ENCODE measurements at regions not wholly inside any gene's neighbourhood (a gene's known extent, or its start where the extent isn't known, plus 50 kb on each side); places are given as distances from the start of the nearest gene placed in this dataset.

GRCh38 chr21:19018529-19018928, 614.9 kb upstream of the TMPRSS15 start:
- no peaks in the 10 kb centered on the region for H3K27me3 ChIP-seq (ENCODE audit: insufficient read depth, low read length)
- no peak overlapping the region for H3K9ac ChIP-seq (ENCODE audit: low read depth, low read length)
- H3K9me3 ChIP-seq (ENCODE audit: insufficient read depth, low read depth, low read length), result no peaks in the 10 kb centered on the region
- H3K36me3 ChIP-seq (ENCODE audit: insufficient read depth, low read depth, low read length), result no peaks in the 10 kb centered on the region
- H3K4me3 ChIP-seq (ENCODE audit: low read length), result no peak overlapping the region
- no peak overlapping the region for H3K27ac ChIP-seq (ENCODE audit: low read length)
- H3K4me1 ChIP-seq (ENCODE audit: insufficient read depth, low read length), result no peaks in the 10 kb centered on the region

GRCh38 chr21:19022978-19023377, 619.4 kb upstream of the TMPRSS15 start:
- Histone ChIP-seq H3K4me1 (ENCODE audit: insufficient read depth, low read length) (no peaks in the 10 kb centered on the region), H3K27me3 (ENCODE audit: insufficient read depth, low read length) (no peaks in the 10 kb centered on the region), H3K36me3 (ENCODE audit: insufficient read depth, low read depth, low read length) (no peaks in the 10 kb centered on the region)

GRCh38 chr21:19026911-19027310, 623.3 kb upstream of the TMPRSS15 start:
- H3K9me3 ChIP-seq (ENCODE audit: insufficient read depth, low read depth, low read length), result no peaks in the 10 kb centered on the region
- no peak overlapping the region for H3K4me3 ChIP-seq (ENCODE audit: low read length)
- H3K27me3 ChIP-seq (ENCODE audit: insufficient read depth, low read length), result no peaks in the 10 kb centered on the region
- H3K4me1 ChIP-seq (ENCODE audit: insufficient read depth, low read length), result no peaks in the 10 kb centered on the region
- H3K9ac ChIP-seq (ENCODE audit: low read depth, low read length), result no peak overlapping the region
- H3K27ac ChIP-seq (ENCODE audit: low read length), result no peak overlapping the region
- H3K36me3 ChIP-seq (ENCODE audit: insufficient read depth, low read depth, low read length), result no peaks in the 10 kb centered on the region

More at GRCh38 chr21:19022978-19023377, 619.4 kb upstream of the TMPRSS15 start:
- no peak overlapping the region for H3K9ac ChIP-seq (ENCODE audit: low read depth, low read length)
- H3K27ac ChIP-seq (ENCODE audit: low read length), result no peak overlapping the region
- no peaks in the 10 kb centered on the region for H3K9me3 ChIP-seq (ENCODE audit: insufficient read depth, low read depth, low read length)
- H3K4me3 ChIP-seq (ENCODE audit: low read length), result no peak overlapping the region

- Histone ChIP-seq H3K9ac (ENCODE audit: low read depth, low read length) (no peak overlapping the region), H3K4me1 (ENCODE audit: insufficient read depth, low read length) (no peaks in the 10 kb centered on the region), H3K27ac (ENCODE audit: low read length) (no peak overlapping the region), H3K27me3 (ENCODE audit: insufficient read depth, low read length) (no peaks in the 10 kb centered on the region), H3K36me3 (ENCODE audit: insufficient read depth, low read depth, low read length) (no peaks in the 10 kb centered on the region), H3K4me3 (ENCODE audit: low read length) (no peak overlapping the region), H3K9me3 (ENCODE audit: insufficient read depth, low read depth, low read length) (no peaks in the 10 kb centered on the region)
These were observed 626.2 kb upstream of the TMPRSS15 start for GRCh38 chr21:19029816-19030215.

- no peak overlapping the region for H3K27ac ChIP-seq (ENCODE audit: low read length)
- no peaks in the 10 kb centered on the region for H3K4me1 ChIP-seq (ENCODE audit: insufficient read depth, low read length)
- no peaks in the 10 kb centered on the region for H3K36me3 ChIP-seq (ENCODE audit: insufficient read depth, low read depth, low read length)
- H3K9me3 ChIP-seq (ENCODE audit: insufficient read depth, low read depth, low read length), result no peaks in the 10 kb centered on the region
- H3K27me3 ChIP-seq (ENCODE audit: insufficient read depth, low read length), result no peaks in the 10 kb centered on the region
- H3K9ac ChIP-seq (ENCODE audit: low read depth, low read length), result no peak overlapping the region
- no peak overlapping the region for H3K4me3 ChIP-seq (ENCODE audit: low read length)
These were observed 628.4 kb upstream of the TMPRSS15 start for GRCh38 chr21:19031953-19032352.

GRCh38 chr21:19034041-19034440, 630.5 kb upstream of the TMPRSS15 start:
- Histone ChIP-seq H3K4me3 (ENCODE audit: low read length) (no peak overlapping the region), H3K27ac (ENCODE audit: low read length) (no peak overlapping the region), H3K27me3 (ENCODE audit: insufficient read depth, low read length) (no peaks in the 10 kb centered on the region), H3K36me3 (ENCODE audit: insufficient read depth, low read depth, low read length) (no peaks in the 10 kb centered on the region), H3K9ac (ENCODE audit: low read depth, low read length) (no peak overlapping the region), H3K4me1 (ENCODE audit: insufficient read depth, low read length) (no peaks in the 10 kb centered on the region), H3K9me3 (ENCODE audit: insufficient read depth, low read depth, low read length) (peaks cover 3% of the 10 kb centered on the region; the same call in 1 of the 2 replicates)

GRCh38 chr21:19034560-19034959, 631.0 kb upstream of the TMPRSS15 start:
- Histone ChIP-seq H3K27me3 (ENCODE audit: insufficient read depth, low read length) (no peaks in the 10 kb centered on the region), H3K27ac (ENCODE audit: low read length) (no peak overlapping the region), H3K4me1 (ENCODE audit: insufficient read depth, low read length) (no peaks in the 10 kb centered on the region), H3K9ac (ENCODE audit: low read depth, low read length) (no peak overlapping the region), H3K9me3 (ENCODE audit: insufficient read depth, low read depth, low read length) (peaks cover 6% of the 10 kb centered on the region; the same call in 1 of the 2 replicates), H3K36me3 (ENCODE audit: insufficient read depth, low read depth, low read length) (no peaks in the 10 kb centered on the region), H3K4me3 (ENCODE audit: low read length) (no peak overlapping the region)

- no peak overlapping the region for H3K4me3 ChIP-seq (ENCODE audit: low read length)
- peaks cover 2% of the 10 kb centered on the region; the same call in 1 of the 2 replicates for H3K9me3 ChIP-seq (ENCODE audit: insufficient read depth, low read depth, low read length)
- no peak overlapping the region for H3K9ac ChIP-seq (ENCODE audit: low read depth, low read length)
- H3K27me3 ChIP-seq (ENCODE audit: insufficient read depth, low read length), result no peaks in the 10 kb centered on the region
- H3K36me3 ChIP-seq (ENCODE audit: insufficient read depth, low read depth, low read length), result no peaks in the 10 kb centered on the region
- H3K27ac ChIP-seq (ENCODE audit: low read length), result no peak overlapping the region
- no peaks in the 10 kb centered on the region for H3K4me1 ChIP-seq (ENCODE audit: insufficient read depth, low read length)
These were observed 642.3 kb upstream of the TMPRSS15 start for GRCh38 chr21:19045876-19046275.

GRCh38 chr21:19048098-19048672, 644.6 kb upstream of the TMPRSS15 start:
- no peaks in the 10 kb centered on the region for H3K9me3 ChIP-seq (ENCODE audit: insufficient read depth, low read depth, low read length)

GRCh38 chr21:19049567-19049966, 646.0 kb upstream of the TMPRSS15 start:
- H3K9ac ChIP-seq (ENCODE audit: low read depth, low read length), result no peak overlapping the region
- H3K4me1 ChIP-seq (ENCODE audit: insufficient read depth, low read length), result no peaks in the 10 kb centered on the region
- no peak overlapping the region for H3K4me3 ChIP-seq (ENCODE audit: low read length)
- H3K27ac ChIP-seq (ENCODE audit: low read length), result no peak overlapping the region
- no peaks in the 10 kb centered on the region for H3K9me3 ChIP-seq (ENCODE audit: insufficient read depth, low read depth, low read length)
- H3K27me3 ChIP-seq (ENCODE audit: insufficient read depth, low read length), result no peaks in the 10 kb centered on the region
- H3K36me3 ChIP-seq (ENCODE audit: insufficient read depth, low read depth, low read length), result no peaks in the 10 kb centered on the region

More at GRCh38 chr21:19048098-19048672, 644.6 kb upstream of the TMPRSS15 start:
- no peak overlapping the region for H3K9ac ChIP-seq (ENCODE audit: low read depth, low read length)
- no peak overlapping the region for H3K27ac ChIP-seq (ENCODE audit: low read length)
- H3K4me3 ChIP-seq (ENCODE audit: low read length), result no peak overlapping the region
- H3K27me3 ChIP-seq (ENCODE audit: insufficient read depth, low read length), result no peaks in the 10 kb centered on the region
- H3K4me1 ChIP-seq (ENCODE audit: insufficient read depth, low read length), result no peaks in the 10 kb centered on the region
- H3K36me3 ChIP-seq (ENCODE audit: insufficient read depth, low read depth, low read length), result no peaks in the 10 kb centered on the region

- H3K4me3 ChIP-seq (ENCODE audit: low read length), result no peak overlapping the region
- no peak overlapping the region for H3K27ac ChIP-seq (ENCODE audit: low read length)
- H3K9me3 ChIP-seq (ENCODE audit: insufficient read depth, low read depth, low read length), result no peaks in the 10 kb centered on the region
- no peaks in the 10 kb centered on the region for H3K27me3 ChIP-seq (ENCODE audit: insufficient read depth, low read length)
- no peaks in the 10 kb centered on the region for H3K36me3 ChIP-seq (ENCODE audit: insufficient read depth, low read depth, low read length)
- H3K4me1 ChIP-seq (ENCODE audit: insufficient read depth, low read length), result no peaks in the 10 kb centered on the region; the same call in 1 of the 2 replicates
- no peak overlapping the region for H3K9ac ChIP-seq (ENCODE audit: low read depth, low read length)
These were observed 661.6 kb upstream of the TMPRSS15 start for GRCh38 chr21:19065164-19065563.

GRCh38 chr21:19076031-19076430, 672.4 kb upstream of the TMPRSS15 start:
- Histone ChIP-seq H3K4me3 (ENCODE audit: low read length) (no peak overlapping the region), H3K4me1 (ENCODE audit: insufficient read depth, low read length) (no peaks in the 10 kb centered on the region; the same call in 1 of the 2 replicates), H3K9ac (ENCODE audit: low read depth, low read length) (no peak overlapping the region), H3K27ac (ENCODE audit: low read length) (no peak overlapping the region), H3K9me3 (ENCODE audit: insufficient read depth, low read depth, low read length) (peaks cover 26% of the 10 kb centered on the region), H3K27me3 (ENCODE audit: insufficient read depth, low read length) (no peaks in the 10 kb centered on the region), H3K36me3 (ENCODE audit: insufficient read depth, low read depth, low read length) (no peaks in the 10 kb centered on the region)
